ENCODE measurements at regions not wholly inside any gene's neighbourhood (a gene's known extent, or its start where the extent isn't known, plus 50 kb on each side); places are given as distances from the start of the nearest gene placed in this dataset.

DNA sequence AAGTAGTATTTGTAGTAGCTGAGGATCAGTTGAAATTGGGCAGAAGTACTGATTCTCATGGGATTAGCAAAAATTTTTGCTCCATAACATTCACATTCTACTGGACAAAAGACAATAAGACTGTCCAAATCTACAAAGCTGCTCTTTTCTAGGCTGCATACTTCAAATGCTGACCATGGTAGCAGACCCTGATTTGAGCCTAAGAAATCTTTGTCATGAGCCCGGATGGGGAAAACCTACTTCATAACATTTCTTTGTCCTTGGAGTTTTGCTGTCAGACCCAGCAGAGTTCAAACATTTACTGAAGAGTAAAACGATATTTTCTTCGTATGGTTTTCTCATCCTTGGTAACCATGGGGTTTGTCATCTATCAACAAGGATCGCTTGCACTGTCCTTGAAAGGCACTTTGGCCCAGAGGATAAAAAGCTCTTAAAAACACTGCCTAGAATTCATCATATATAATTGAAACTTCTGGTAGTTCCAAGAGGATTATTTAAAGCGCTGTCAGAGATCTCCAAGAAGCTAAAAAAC, 216.9 kb downstream of the CAVIN4 start:
- TF ChIP-seq, protein P1, sequence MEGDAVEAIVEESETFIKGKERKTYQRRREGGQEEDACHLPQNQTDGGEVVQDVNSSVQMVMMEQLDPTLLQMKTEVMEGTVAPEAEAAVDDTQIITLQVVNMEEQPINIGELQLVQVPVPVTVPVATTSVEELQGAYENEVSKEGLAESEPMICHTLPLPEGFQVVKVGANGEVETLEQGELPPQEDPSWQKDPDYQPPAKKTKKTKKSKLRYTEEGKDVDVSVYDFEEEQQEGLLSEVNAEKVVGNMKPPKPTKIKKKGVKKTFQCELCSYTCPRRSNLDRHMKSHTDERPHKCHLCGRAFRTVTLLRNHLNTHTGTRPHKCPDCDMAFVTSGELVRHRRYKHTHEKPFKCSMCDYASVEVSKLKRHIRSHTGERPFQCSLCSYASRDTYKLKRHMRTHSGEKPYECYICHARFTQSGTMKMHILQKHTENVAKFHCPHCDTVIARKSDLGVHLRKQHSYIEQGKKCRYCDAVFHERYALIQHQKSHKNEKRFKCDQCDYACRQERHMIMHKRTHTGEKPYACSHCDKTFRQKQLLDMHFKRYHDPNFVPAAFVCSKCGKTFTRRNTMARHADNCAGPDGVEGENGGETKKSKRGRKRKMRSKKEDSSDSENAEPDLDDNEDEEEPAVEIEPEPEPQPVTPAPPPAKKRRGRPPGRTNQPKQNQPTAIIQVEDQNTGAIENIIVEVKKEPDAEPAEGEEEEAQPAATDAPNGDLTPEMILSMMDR (IDR thresholded peaks at IDR 0.05), result no peak
- TF ChIP-seq POLR2A (IDR thresholded peaks at IDR 0.05), result no peak
- no peak for TF ChIP-seq EP300 (IDR thresholded peaks at IDR 0.05)
